ENCODE measurements at regions not wholly inside any gene's neighbourhood (a gene's known extent, or its start where the extent isn't known, plus 50 kb on each side); places are given as distances from the start of the nearest gene placed in this dataset.

GRCh38 chr3:22928216-22929110, 274.7 kb upstream of the UBE2E2 start:
- TF ChIP-seq REST (IDR thresholded peaks at IDR 0.05; ENCODE audit: insufficient read depth in 1 of 2, low read depth in 2 of 2, low read length in 2 of 2) (no peak), POLR2AphosphoS5 (IDR thresholded peaks at IDR 0.05; ENCODE audit: low read depth, low read length) (no peak), TAF1 (IDR thresholded peaks at IDR 0.05; ENCODE audit: borderline replicate concordance, insufficient read depth, low read length) (no peak), FOXP2 (optimal IDR thresholded peaks at IDR 0.05; ENCODE audit: borderline replicate concordance, extremely low read depth, extremely low read length, insufficient read depth) (no peak)
